Suprapubic skin (tissue), 4 donors: ENCODE measurements at regions not wholly inside any gene's neighbourhood (a gene's known extent, or its start where the extent isn't known, plus 50 kb on each side); places are given as distances from the start of the nearest gene placed in this dataset.

Experiments
- EP300 ChIP-seq: sonication (generic); formaldehyde crosslinking; IDR thresholded peaks from one replicate; pipeline ENCODE4 v1.6.1; 2017; ENCODE audit warnings: antibody characterized with exemption
- POLR2A ChIP-seq, 2 donors: fragments of 450-650 bp; IDR thresholded peaks; one replicate each; pipeline ENCODE4 v1.6.1; 2017; ENCODE audit warnings: antibody characterized with exemption in 2 of 2, mild to moderate bottlenecking in 2 of 2, moderate library complexity in 2 of 2
- POLR2AphosphoS5 ChIP-seq, 3 donors: sonication (generic); formaldehyde crosslinking; IDR thresholded peaks; one replicate each; pipeline ENCODE4 v1.6.1; 2017; ENCODE audit warnings: antibody characterized with exemption in 3 of 3
- TF ChIP-seq, protein P1 (sequence below), 2 donors: fragments of 200-600 bp in 1 of 2; fragments of 450-650 bp in 1 of 2; sonication (generic) in 1 of 2; IDR thresholded peaks; one replicate each; pipeline ENCODE4 v1.5.1; 2016 to 2019; ENCODE audit warnings: antibody characterized with exemption in 2 of 2, mild to moderate bottlenecking in 1 of 2, moderate library complexity in 1 of 2

DNA sequence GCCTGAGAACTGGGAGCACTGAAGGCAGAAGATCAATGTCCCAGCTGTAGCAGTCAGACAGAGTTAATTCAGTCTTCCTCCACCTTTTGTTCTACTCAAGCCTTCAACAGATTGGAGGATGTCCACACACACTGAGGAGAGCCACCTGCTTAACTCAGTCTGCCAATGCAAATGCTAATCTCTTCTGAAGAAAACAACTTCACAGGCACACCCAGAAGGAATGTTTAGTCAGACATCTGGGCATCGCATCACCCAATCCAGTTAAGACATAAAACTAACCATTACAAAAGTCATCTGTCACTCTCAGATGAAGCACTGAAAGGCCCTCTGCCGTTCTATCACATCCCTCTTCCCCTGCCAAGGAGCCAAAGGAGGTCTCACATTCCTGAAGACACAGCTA lies 173.7 kb downstream of the CENPC start:
- TF ChIP-seq, protein P1, sequence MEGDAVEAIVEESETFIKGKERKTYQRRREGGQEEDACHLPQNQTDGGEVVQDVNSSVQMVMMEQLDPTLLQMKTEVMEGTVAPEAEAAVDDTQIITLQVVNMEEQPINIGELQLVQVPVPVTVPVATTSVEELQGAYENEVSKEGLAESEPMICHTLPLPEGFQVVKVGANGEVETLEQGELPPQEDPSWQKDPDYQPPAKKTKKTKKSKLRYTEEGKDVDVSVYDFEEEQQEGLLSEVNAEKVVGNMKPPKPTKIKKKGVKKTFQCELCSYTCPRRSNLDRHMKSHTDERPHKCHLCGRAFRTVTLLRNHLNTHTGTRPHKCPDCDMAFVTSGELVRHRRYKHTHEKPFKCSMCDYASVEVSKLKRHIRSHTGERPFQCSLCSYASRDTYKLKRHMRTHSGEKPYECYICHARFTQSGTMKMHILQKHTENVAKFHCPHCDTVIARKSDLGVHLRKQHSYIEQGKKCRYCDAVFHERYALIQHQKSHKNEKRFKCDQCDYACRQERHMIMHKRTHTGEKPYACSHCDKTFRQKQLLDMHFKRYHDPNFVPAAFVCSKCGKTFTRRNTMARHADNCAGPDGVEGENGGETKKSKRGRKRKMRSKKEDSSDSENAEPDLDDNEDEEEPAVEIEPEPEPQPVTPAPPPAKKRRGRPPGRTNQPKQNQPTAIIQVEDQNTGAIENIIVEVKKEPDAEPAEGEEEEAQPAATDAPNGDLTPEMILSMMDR (IDR thresholded peaks at IDR 0.05) = no peak
- TF ChIP-seq POLR2A (IDR thresholded peaks at IDR 0.05) (no peak), POLR2AphosphoS5 (IDR thresholded peaks at IDR 0.05) (no peak), EP300 (no peak)
